Heart left ventricle (tissue), 13 donors: ENCODE measurements at regions not wholly inside any gene's neighbourhood (a gene's known extent, or its start where the extent isn't known, plus 50 kb on each side); places are given as distances from the start of the nearest gene placed in this dataset.

Experiments
- CTCF ChIP-seq, 12 donors: fragments of 200-600 bp; sonication (generic) in 4 of 12; IDR thresholded peaks; one replicate each; pipeline versions ENCODE4 v1.5.0 to v1.8.0; 2018 to 2022; ENCODE audit warnings: antibody characterized with exemption in 12 of 12, mild to moderate bottlenecking in 5 of 12
- POLR2A ChIP-seq, 2 donors: fragments of 450-650 bp; IDR thresholded peaks; one replicate each; pipeline ENCODE4 v1.6.1; 2017; ENCODE audit warnings: antibody characterized with exemption in 2 of 2, mild to moderate bottlenecking in 2 of 2, moderate library complexity in 2 of 2
- donor health status: ischemic (EF 13 %, LVEDD 7.1; RV severe dilation, severe dysfunction).
- donor health status: DM: no; HTN: yes; CAD: no.
- donor health status: DM: no; HTN: no; CAD: no.
- donor health status: ischemic (EF 25% LVEDD 6.9; RV normal size, moderate dysfunction).
- donor health status: ischemic (EF 25% LVEDD 5.7; RV mildly dilated, moderate dysfunction).
- donor health status: ischemic (EF 35%, LVEDD 5.7; RV mildly dilated, moderate dysfunction).
- donor health status: nonischemic (EF 11% LVEDD 7.7; RV severe dilation, severe dysfunction).
- donor health status: DM: yes; HTN: yes; CAD: no.
- donor health status: PGD.
- donor health status: ischemic (EF 29% LVEDD 5.4; RV normal size, mild dysfunction).
- donor health status: nonischemic (EF 23%, LVEDD 6.1; RV moderate dilation, normal function).

- TF ChIP-seq CTCF (IDR thresholded peaks at IDR 0.05), result no peak
- TF ChIP-seq POLR2A (IDR thresholded peaks at IDR 0.05), result no peak
These were observed 456.6 kb upstream of the ACVR2A start for GRCh38 chr2:147388217-147388616.
